Endothelial cell of umbilical vein (primary cell): ENCODE measurements at regions not wholly inside any gene's neighbourhood (a gene's known extent, or its start where the extent isn't known, plus 50 kb on each side); places are given as distances from the start of the nearest gene placed in this dataset.

Source experiments
- BruUV-seq: library from RNA; stranded (reverse); fragments of 400-500 nt; replicated peaks from 2 replicates; lab custom pipeline; 2021; lab: Mats Ljungman, UMichigan
- CTCF ChIA-PET: fragments of 300-600, 350-600 bp; sonication (Branson Sonifier 250); formaldehyde crosslinking; loops from one replicate; lab custom pipeline; 2021; ENCODE audit warnings: antibody characterized with exemption, inconsistent platforms; lab: Charles Lee
- POLR2A ChIA-PET: fragments of 300-600, 350-600 bp; sonication (Branson Sonifier 250); formaldehyde crosslinking; loops from one replicate; lab custom pipeline; 2021; ENCODE audit warnings: antibody characterized with exemption, inconsistent platforms; lab: Charles Lee
- DNase-seq: peaks from one replicate; pipeline ENCODE4 v3.0.0-alpha.2; 2011; ENCODE audit warnings: low read depth, low spot score
- FAIRE-seq: peaks from 2 replicates; lab custom pipeline; 2011; peaks lifted over from hg19 to GRCh38; lab: Jason Lieb, UNC
- H2AFZ ChIP-seq: 2 replicates; pipeline ENCODE4 v1.6.0; 2012; ENCODE audit warnings: low read depth, low read length, control low read depth, inconsistent platforms
- H3K27ac ChIP-seq: 2 replicates; pipeline ENCODE4 v1.5.1; 2011; ENCODE audit warnings: low read depth, mild to moderate bottlenecking, control low read depth, low read length, moderate library complexity; ENCODE audit not compliant: insufficient read depth
- H3K27me3 ChIP-seq, 2 experiments: 2 replicates each; pipeline versions ENCODE4 v1.6.0 to v1.6.1; 2011; ENCODE audit warnings: low read length in 2 of 2, mixed read lengths in 1 of 2; ENCODE audit not compliant: control insufficient read depth in 2 of 2, insufficient read depth in 2 of 2
- H3K36me3 ChIP-seq, 2 experiments: 2 replicates in 1 of 2; 3 replicates in 1 of 2; pipeline ENCODE4 v1.5.1; 2011; ENCODE audit warnings: low read length in 2 of 2, mild to moderate bottlenecking in 1 of 2, moderate library complexity in 1 of 2; ENCODE audit not compliant: control insufficient read depth in 2 of 2, insufficient read depth in 2 of 2; ENCODE audit errors: extremely low read depth in 1 of 2
- H3K4me1 ChIP-seq: 3 replicates; pipeline ENCODE4 v1.5.1; 2011; ENCODE audit warnings: mild to moderate bottlenecking, low read length; ENCODE audit not compliant: control insufficient read depth, insufficient read depth; ENCODE audit errors: extremely low read depth
- H3K4me2 ChIP-seq: 2 replicates; pipeline ENCODE4 v1.6.1; 2011; ENCODE audit warnings: low read length, control low read depth, mixed read lengths; ENCODE audit not compliant: insufficient read depth
- H3K4me3 ChIP-seq, 3 experiments: fragments of 200-600 bp in 1 of 3; sonication (generic), shearing (Covaris generic) in 1 of 3; replicated peaks in 1 of 3; 2 replicates each; pipeline ENCODE4 v1.5.1; 2011 to 2016; ENCODE audit warnings: control low read depth in 3 of 3, low read length in 3 of 3, mild to moderate bottlenecking in 2 of 3, inconsistent platforms in 1 of 3, low read depth in 1 of 3, moderate library complexity in 1 of 3; ENCODE audit not compliant: insufficient read depth in 1 of 3
- H3K79me2 ChIP-seq: 2 replicates; pipeline ENCODE4 v1.6.0; 2012; ENCODE audit warnings: low read length, inconsistent platforms; ENCODE audit not compliant: control insufficient read depth, insufficient read depth
- H3K9ac ChIP-seq: replicated peaks from 2 replicates; pipeline ENCODE3; 2011; ENCODE audit warnings: low read length, control low read depth; ENCODE audit not compliant: insufficient read depth; ENCODE audit errors: extremely low read depth
- H3K9me1 ChIP-seq: replicated peaks from 3 replicates; pipeline ENCODE4 v1.6.0; 2011; ENCODE audit warnings: mild to moderate bottlenecking, low read length; ENCODE audit not compliant: control insufficient read depth, insufficient read depth; ENCODE audit errors: extremely low read depth
- H3K9me3 ChIP-seq: replicated peaks from 2 replicates; pipeline ENCODE4 v1.5.1; 2012; ENCODE audit warnings: low read length, inconsistent platforms; ENCODE audit not compliant: control insufficient read depth, insufficient read depth
- H4K20me1 ChIP-seq: replicated peaks from 2 replicates; pipeline ENCODE3; 2011; ENCODE audit warnings: mild to moderate bottlenecking, low read length; ENCODE audit not compliant: control insufficient read depth, insufficient read depth; ENCODE audit errors: extremely low read depth
- CTCF ChIP-seq, 2 donors: IDR thresholded peaks; 1 replicate in 1 of 2; 2 replicates in 1 of 2; pipeline ENCODE4 v1.5.1; 2011; ENCODE audit warnings: low read length in 2 of 2, mild to moderate bottlenecking in 2 of 2, moderate library complexity in 2 of 2, control low read depth in 1 of 2, inconsistent platforms in 1 of 2, low read depth in 1 of 2; ENCODE audit not compliant: insufficient read depth in 1 of 2; ENCODE audit errors: extremely low read depth in 1 of 2
- EZH2 ChIP-seq: IDR thresholded peaks from 2 replicates; pipeline ENCODE4 v1.6.1; 2012; ENCODE audit warnings: borderline replicate concordance, low read depth, mild to moderate bottlenecking, moderate library complexity, low read length, inconsistent platforms; ENCODE audit not compliant: severe bottlenecking
- FOS ChIP-seq: IDR thresholded peaks from 2 replicates; pipeline ENCODE4 v1.6.1; 2011; ENCODE audit warnings: mild to moderate bottlenecking, low read length, moderate library complexity, borderline replicate concordance; ENCODE audit not compliant: insufficient read depth
- GATA2 ChIP-seq: IDR thresholded peaks from 2 replicates; pipeline ENCODE4 v1.7.0; 2011; ENCODE audit warnings: low read depth, mild to moderate bottlenecking, moderate library complexity, mixed read lengths, low read length; ENCODE audit not compliant: insufficient read length, insufficient read depth
- JUN ChIP-seq: IDR thresholded peaks from 2 replicates; pipeline ENCODE4 v1.6.1; 2011; ENCODE audit warnings: borderline replicate concordance, low read depth; ENCODE audit not compliant: insufficient read length, insufficient read depth
- MYC ChIP-seq: IDR thresholded peaks from one replicate; pipeline ENCODE4 v1.6.1; 2011; ENCODE audit warnings: mild to moderate bottlenecking, low read depth, low read length
- POLR2A ChIP-seq: IDR thresholded peaks from 2 replicates; pipeline ENCODE4 v1.6.1; 2012; ENCODE audit warnings: low read depth, mild to moderate bottlenecking, control low read depth, low read length
- POLR2AphosphoS5 ChIP-seq: IDR thresholded peaks from 2 replicates; pipeline ENCODE4 v1.6.1; 2012; ENCODE audit warnings: low read depth, mild to moderate bottlenecking, control low read depth, low read length, moderate library complexity; ENCODE audit not compliant: insufficient read depth
- dilution Hi-C: fragments of 300-500 bp; cut with MboI; formaldehyde crosslinking; loops from one replicate; pipeline ENCODE4 v1.15.0; 2019; ENCODE audit warnings: low sequenced_read_pairs; ENCODE audit not compliant: extremely low pct_ligation_motif_present
- intact Hi-C: fragments of 100-400 bp; cut with micrococcal nuclease; formaldehyde crosslinking; loops from one replicate; pipeline ENCODE4 v1.10.0; 2022
- TF ChIP-seq, protein P1 (sequence below): IDR thresholded peaks from 2 replicates; pipeline ENCODE4 v1.6.1; 2011; ENCODE audit not compliant: insufficient read depth, insufficient read length

GRCh38 chr7:113366122-113366521 lies 247.8 kb upstream of the SMIM30 start:
- dilution Hi-C loops (no loop called here), intact Hi-C loops (no loop called here)
- H4K20me1 ChIP-seq = no peaks in the 10 kb centered on the region
- H3K9me3 ChIP-seq = no peaks in the 10 kb centered on the region
- no peaks in the 10 kb centered on the region for H3K9me1 ChIP-seq
- no peak overlapping the region for H3K9ac ChIP-seq
- FAIRE-seq (no peak), DNase-seq (no peak)
- H3K36me3 ChIP-seq = no peaks in the 10 kb centered on the region
- no peaks in the 10 kb centered on the region for H3K4me1 ChIP-seq
- no peak overlapping the region for H2AFZ ChIP-seq
- ChIA-PET POLR2A (no interaction called here), CTCF (no interaction called here)
- H3K79me2 ChIP-seq = no peaks in the 10 kb centered on the region
- H3K4me3 ChIP-seq = no peak overlapping the region
- BruUV-seq = no TSS peak
- no peak overlapping the region for H3K4me2 ChIP-seq
- TF ChIP-seq MYC = no peak
- no peak for TF ChIP-seq JUN
- TF ChIP-seq FOS = no peak
- no peak for TF ChIP-seq CTCF (IDR thresholded peaks at IDR 0.05; ENCODE audit: extremely low read depth in 1 of 2, insufficient read depth in 1 of 2, low read depth in 1 of 2, low read length in 2 of 2)
- TF ChIP-seq POLR2AphosphoS5 = no peak
- H3K27me3 ChIP-seq = no peaks in the 10 kb centered on the region
- no peak overlapping the region for H3K27ac ChIP-seq

GRCh38 chr7:113349339-113349738 lies 231.0 kb upstream of the SMIM30 start:
- H3K27ac ChIP-seq = no peak overlapping the region
- ChIA-PET CTCF (no interaction called here), POLR2A (no interaction called here)
- H3K9ac ChIP-seq = no peak overlapping the region
- no peak for FAIRE-seq
- H3K4me2 ChIP-seq = no peak overlapping the region
- intact Hi-C loops (no loop called here), dilution Hi-C loops (no loop called here)
- no TSS peak for BruUV-seq
- no peaks in the 10 kb centered on the region for H3K9me3 ChIP-seq
- H3K9me1 ChIP-seq = no peaks in the 10 kb centered on the region
- H4K20me1 ChIP-seq = no peaks in the 10 kb centered on the region
- H2AFZ ChIP-seq = no peak overlapping the region
- no peaks in the 10 kb centered on the region for H3K79me2 ChIP-seq
- no peaks in the 10 kb centered on the region for H3K4me1 ChIP-seq
- no peak for TF ChIP-seq EZH2
- TF ChIP-seq CTCF (IDR thresholded peaks at IDR 0.05; ENCODE audit: extremely low read depth in 1 of 2, insufficient read depth in 1 of 2, low read depth in 1 of 2, low read length in 2 of 2) = no peak
- TF ChIP-seq, protein P1, sequence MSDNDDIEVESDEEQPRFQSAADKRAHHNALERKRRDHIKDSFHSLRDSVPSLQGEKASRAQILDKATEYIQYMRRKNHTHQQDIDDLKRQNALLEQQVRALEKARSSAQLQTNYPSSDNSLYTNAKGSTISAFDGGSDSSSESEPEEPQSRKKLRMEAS = no peak
- TF ChIP-seq JUN = no peak
- no peak for TF ChIP-seq MYC
- TF ChIP-seq POLR2A = no peak
- TF ChIP-seq FOS = no peak
- no peak for TF ChIP-seq GATA2
- H3K36me3 ChIP-seq = no peaks in the 10 kb centered on the region
- no peak for DNase-seq
- no peaks in the 10 kb centered on the region for H3K27me3 ChIP-seq
- no peak overlapping the region for H3K4me3 ChIP-seq
